ENCODE measurements at regions not wholly inside any gene's neighbourhood (a gene's known extent, or its start where the extent isn't known, plus 50 kb on each side); places are given as distances from the start of the nearest gene placed in this dataset.
"Not testable (repeated sequence)": the region's sequence is repeated elsewhere in the genome, so short reads cannot be mapped to it uniquely, and the experiment has no call there.

GRCh38 chr3:3686907-3687648 lies 112.2 kb upstream of the LRRN1 start:
- no peak for FAIRE-seq

DNA sequence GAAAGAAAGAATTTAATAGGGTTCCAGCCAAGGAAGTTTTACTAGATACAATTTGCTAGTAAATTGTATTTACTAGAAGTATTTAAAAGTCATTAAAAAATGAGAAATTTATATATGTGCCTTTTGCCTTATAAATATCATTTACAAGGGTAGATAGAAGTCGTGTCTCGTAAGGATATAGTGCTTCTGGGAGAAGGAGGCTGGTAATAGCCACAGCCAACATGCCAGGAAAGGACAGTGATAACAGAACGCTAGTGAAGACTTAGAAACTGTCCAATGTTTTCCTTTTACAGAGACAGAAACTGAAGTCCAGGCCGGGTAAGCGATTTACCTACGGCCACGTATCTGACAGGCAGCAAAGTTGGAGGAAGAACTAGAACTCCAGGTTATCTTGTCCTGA lies 113.5 kb upstream of the LRRN1 start:
- no peak for FAIRE-seq

GRCh38 chr3:3683261-3683660 lies 116.0 kb upstream of the LRRN1 start:
- no peak for FAIRE-seq

GRCh38 chr3:3675801-3676200 lies 123.4 kb upstream of the LRRN1 start:
- no peak for FAIRE-seq

- no peak for FAIRE-seq
Measured at GRCh38 chr3:3675186-3675585, 124.0 kb upstream of the LRRN1 start.

- FAIRE-seq, result no peak
Measured at GRCh38 chr3:3666664-3667063, 132.6 kb upstream of the LRRN1 start.

DNA sequence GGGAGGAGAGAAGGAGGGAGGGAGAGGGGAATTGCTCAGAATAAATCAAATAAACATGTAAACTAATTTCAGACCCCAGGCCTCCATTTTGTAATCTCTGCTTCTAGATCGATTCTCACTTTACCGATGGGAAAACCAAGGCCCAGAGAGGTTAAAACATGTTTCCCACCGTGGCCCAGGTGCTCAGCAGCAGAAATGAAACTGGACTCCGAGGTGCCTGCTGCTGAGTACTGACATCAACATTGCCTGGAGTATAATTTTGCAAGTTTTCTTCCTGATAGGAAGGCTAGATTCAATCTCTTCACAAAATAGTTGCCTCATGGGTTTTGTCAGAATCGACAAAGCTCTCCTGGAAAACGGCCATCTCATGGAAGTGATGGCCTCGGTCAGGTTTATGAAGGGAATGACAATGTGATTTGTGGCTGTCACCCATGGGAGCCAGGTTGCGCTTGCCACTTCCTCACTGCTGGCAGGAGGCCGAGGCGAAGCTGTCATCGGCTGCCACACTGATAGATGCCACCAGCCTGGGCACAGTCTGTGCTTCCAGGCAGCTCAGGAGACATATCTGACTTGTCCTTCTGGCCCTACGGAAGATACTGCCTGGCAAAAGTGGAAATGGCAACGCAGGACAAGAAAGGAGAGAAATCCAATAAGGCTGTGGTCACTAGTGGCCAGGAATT lies 133.1 kb upstream of the LRRN1 start:
- FAIRE-seq, result no peak

GRCh38 chr3:3665546-3665945 lies 133.7 kb upstream of the LRRN1 start:
- no peak for FAIRE-seq

GRCh38 chr3:3664935-3665334 lies 134.3 kb upstream of the LRRN1 start:
- no peak for FAIRE-seq

DNA sequence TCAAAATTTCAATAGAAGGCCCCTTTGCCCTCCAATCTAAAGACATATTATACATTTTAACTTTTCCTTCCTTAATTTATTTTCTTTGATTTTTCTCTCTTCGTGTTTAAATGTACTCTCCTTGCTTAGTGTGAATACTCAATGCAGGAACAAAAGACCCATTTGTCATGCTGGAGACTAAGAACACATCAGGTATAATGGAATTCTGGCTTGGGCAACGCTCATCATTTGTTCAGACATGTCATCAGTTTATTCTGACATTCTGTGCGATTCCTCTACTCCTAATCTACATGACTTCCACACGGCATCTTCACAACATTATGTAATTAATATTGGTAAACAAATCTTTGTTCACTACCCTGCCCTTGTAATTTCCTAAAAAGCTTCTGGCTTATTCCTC lies 136.6 kb upstream of the LRRN1 start:
- no peak for FAIRE-seq

DNA sequence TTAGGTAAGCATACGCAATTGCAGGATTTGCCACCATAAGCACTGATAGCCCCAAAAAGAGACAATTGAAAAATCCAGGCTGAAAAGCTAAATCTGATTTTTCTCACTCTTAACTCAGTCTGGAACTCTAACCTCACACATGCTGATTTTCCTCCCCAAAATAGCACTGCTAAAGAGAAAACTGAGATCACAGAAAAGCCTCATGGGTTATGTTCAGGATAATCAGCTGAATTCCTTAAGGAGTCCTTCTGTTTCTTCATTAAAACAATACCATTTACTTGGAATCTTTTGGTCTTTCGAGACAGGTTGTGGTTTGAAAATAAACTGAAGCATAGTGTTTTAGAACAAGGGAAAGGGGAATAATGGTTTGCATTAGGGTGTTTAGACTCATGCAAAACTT lies 144.3 kb upstream of the LRRN1 start:
- FAIRE-seq, result no peak

GRCh38 chr3:3648988-3649679 lies 150.1 kb upstream of the LRRN1 start:
- no peak for FAIRE-seq

DNA sequence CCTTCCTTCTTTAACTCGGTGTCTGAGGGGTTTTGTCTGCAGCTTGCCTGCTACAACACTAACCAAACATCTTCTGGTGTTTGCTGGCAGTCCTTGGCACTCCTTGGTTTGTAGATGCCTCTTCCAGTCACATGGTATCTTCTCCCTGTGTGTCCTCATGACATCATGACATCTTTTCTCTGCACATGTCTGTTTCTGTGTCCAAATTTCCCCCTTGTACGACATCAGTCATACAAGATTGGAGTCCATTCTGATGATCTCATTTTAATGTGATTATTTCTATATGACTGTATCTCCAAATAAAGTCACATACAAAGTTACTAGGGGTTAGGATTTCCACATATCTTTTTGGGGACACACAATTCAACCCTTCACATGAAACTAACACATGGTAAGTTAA lies 152.3 kb upstream of the LRRN1 start:
- FAIRE-seq, result no peak

- not testable (repeated sequence) for FAIRE-seq
Measured at GRCh38 chr3:3646103-3646844, 153.0 kb upstream of the LRRN1 start.

GRCh38 chr3:3641877-3642455 lies 157.3 kb upstream of the LRRN1 start:
- FAIRE-seq, result no peak

DNA sequence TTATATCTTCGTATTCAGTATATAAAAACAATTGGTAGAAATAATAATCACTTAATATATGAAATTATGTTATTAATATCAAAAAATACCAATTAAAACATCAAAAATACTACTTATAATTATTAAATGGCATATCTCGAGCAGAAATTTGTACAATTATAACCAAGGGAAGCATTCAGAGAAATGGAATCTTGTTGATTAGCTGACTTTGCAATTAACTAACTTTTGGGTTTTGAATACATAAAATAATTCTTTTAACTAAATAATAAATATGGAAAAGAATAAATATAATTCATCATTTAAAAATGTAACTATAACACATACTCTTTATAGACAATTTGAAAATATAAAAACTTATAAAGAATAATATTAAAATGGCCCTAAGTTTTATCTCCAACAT lies 160.2 kb upstream of the LRRN1 start:
- FAIRE-seq, result peak; percentile 39

DNA sequence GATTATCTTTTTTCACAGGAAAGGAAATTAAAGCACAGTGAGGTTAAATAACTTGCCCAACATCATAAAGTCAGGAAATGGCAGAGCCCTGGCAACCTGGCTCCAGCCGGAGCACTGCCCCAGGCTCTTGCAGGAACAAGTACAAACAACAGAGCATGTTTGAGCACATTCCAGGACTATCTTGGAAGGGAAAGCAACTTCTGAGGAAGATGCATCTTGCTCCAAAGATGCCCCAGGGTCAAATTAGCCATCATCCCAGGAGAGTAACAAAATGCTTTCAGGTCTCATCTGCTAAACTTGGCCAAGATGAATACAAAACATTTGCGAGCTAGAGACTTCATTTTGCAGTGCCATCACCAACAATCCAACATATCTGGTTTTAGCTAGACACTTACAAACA lies 162.4 kb upstream of the LRRN1 start:
- no peak for FAIRE-seq

- FAIRE-seq, result no peak
Measured at GRCh38 chr3:3635109-3635508, 164.1 kb upstream of the LRRN1 start.

- FAIRE-seq, result no peak
Measured at GRCh38 chr3:3634326-3634725, 164.9 kb upstream of the LRRN1 start.

GRCh38 chr3:3633761-3634160 lies 165.5 kb upstream of the LRRN1 start:
- FAIRE-seq, result no peak

- no peak for FAIRE-seq
Measured at GRCh38 chr3:3632449-3632848, 166.8 kb upstream of the LRRN1 start.

- no peak for FAIRE-seq
Measured at GRCh38 chr3:3631114-3631513, 168.1 kb upstream of the LRRN1 start.

DNA sequence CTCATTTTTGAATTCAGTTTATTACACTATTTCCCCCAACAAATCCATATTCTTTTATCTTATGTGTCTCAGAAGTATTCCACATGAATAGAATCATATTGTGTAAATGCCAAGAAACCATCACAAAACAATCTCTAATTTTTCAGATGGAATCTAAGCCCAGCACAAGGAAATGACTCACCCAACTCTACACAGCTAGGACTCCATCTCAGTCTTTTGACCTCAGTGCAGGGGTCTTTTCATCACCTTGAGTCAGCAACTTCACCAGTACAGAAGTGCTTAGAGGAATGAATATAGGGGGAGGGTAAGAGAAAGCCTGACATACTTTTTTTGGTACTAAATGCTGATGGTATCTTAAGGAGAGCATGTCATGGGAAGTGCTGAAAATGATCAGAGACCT lies 169.3 kb upstream of the LRRN1 start:
- no peak for FAIRE-seq

All from TTC549 (cell line).